Heart left ventricle (tissue), 16 donors: ENCODE measurements at regions not wholly inside any gene's neighbourhood (a gene's known extent, or its start where the extent isn't known, plus 50 kb on each side); places are given as distances from the start of the nearest gene placed in this dataset.
A peak's percentile ranks its signal among the peaks of the same experiment; 100 is the strongest.
"Not testable (repeated sequence)": the region's sequence is repeated elsewhere in the genome, so short reads cannot be mapped to it uniquely, and the experiment has no call there.

Experiments used
- ATAC-seq, 4 donors: fragments of 200-7000 bp; cut with Tn5 transposase; one replicate each; pipeline ENCODE4 v1.9.1; 2020 to 2022; ENCODE audit warnings: moderate library complexity in 4 of 4, mild to moderate bottlenecking in 3 of 4, moderate number of reproducible peaks in 1 of 4
- DNase-seq, 5 donors: peaks; one replicate each; pipeline ENCODE4 v3.0.0-alpha.2; 2020
- H3K27ac ChIP-seq, 12 donors: fragments of 200-600 bp; sonication (generic) in 4 of 12; one replicate each; pipeline versions ENCODE4 v1.5.0 to v1.8.0; 2016 to 2022; ENCODE audit warnings: mild to moderate bottlenecking in 2 of 12
- H3K27me3 ChIP-seq, 9 donors: fragments of 200-600 bp; sonication (generic) in 2 of 9; one replicate each; pipeline versions ENCODE4 v1.5.1 to v1.8.0; 2016 to 2022; ENCODE audit warnings: mild to moderate bottlenecking in 3 of 9
- H3K36me3 ChIP-seq, 9 donors: fragments of 200-600 bp; sonication (generic) in 2 of 9; one replicate each; pipeline versions ENCODE4 v1.5.0 to v1.8.0; 2018 to 2022; ENCODE audit warnings: mild to moderate bottlenecking in 2 of 9
- H3K4me1 ChIP-seq, 12 donors: fragments of 200-600 bp; sonication (generic) in 4 of 12; one replicate each; pipeline versions ENCODE4 v1.5.0 to v1.8.0; 2016 to 2022; ENCODE audit warnings: mild to moderate bottlenecking in 3 of 12
- H3K4me3 ChIP-seq, 12 donors: fragments of 200-600 bp; sonication (generic) in 4 of 12; one replicate each; pipeline versions ENCODE4 v1.5.0 to v1.8.0; 2017 to 2022; ENCODE audit warnings: mild to moderate bottlenecking in 9 of 12, moderate library complexity in 4 of 12
- H3K9me3 ChIP-seq, 12 donors: fragments of 200-600 bp; sonication (generic) in 4 of 12; one replicate each; pipeline versions ENCODE4 v1.5.0 to v1.8.0; 2016 to 2022; ENCODE audit warnings: mild to moderate bottlenecking in 1 of 12
- POLR2A ChIP-seq, 2 donors: fragments of 450-650 bp; IDR thresholded peaks; one replicate each; pipeline ENCODE4 v1.6.1; 2017; ENCODE audit warnings: antibody characterized with exemption in 2 of 2, mild to moderate bottlenecking in 2 of 2, moderate library complexity in 2 of 2
- WGBS, 4 donors: extraction: QIAGEN DNeasy Blood & Tissue Kit in 2 of 4; methylation state at CpG; one replicate each; pipeline versions ENCODE4 v1.1.5 to v1.1.7; 2013 to 2018; 5-methylcytosine and 5-hydroxymethylcytosine counted together
- intact Hi-C, 10 donors: fragments of 100-400 bp; cut with DNase I; formaldehyde crosslinking; loops; one replicate each; pipeline versions ENCODE4 v1.11.1 to v1.14.2; 2022
- TF ChIP-seq, protein P1 (sequence below), 12 donors: fragments of 200-600 bp; sonication (generic) in 4 of 12; IDR thresholded peaks; one replicate each; pipeline versions ENCODE4 v1.5.0 to v1.8.0; 2018 to 2022; ENCODE audit warnings: antibody characterized with exemption in 12 of 12, mild to moderate bottlenecking in 5 of 12
- donor health status: ischemic (EF 13 %, LVEDD 7.1; RV severe dilation, severe dysfunction).
- donor health status: healthy with polysubstance abuse.
- donor health status: DM: no; HTN: yes; CAD: no.
- donor health status: DM: no; HTN: no; CAD: no.
- donor health status: ischemic (EF 25% LVEDD 6.9; RV normal size, moderate dysfunction).
- donor health status: ischemic (EF 25% LVEDD 5.7; RV mildly dilated, moderate dysfunction).
- donor health status: healthy.
- donor health status: DM: yes; HTN: yes; CAD: no.
- donor health status: ischemic (EF 35%, LVEDD 5.7; RV mildly dilated, moderate dysfunction).
- donor health status: nonischemic (EF 11% LVEDD 7.7; RV severe dilation, severe dysfunction).
- donor health status: DM: yes; HTN: yes; CAD: no.
- donor health status: PGD.
- donor health status: ischemic (EF 29% LVEDD 5.4; RV normal size, mild dysfunction).
- donor health status: nonischemic (EF 23%, LVEDD 6.1; RV moderate dilation, normal function).

GRCh38 chr20:52033313-52033712 is 158.3 kb downstream of the ZFP64 start:
- WGBS, 4 donors = 86 to 92% (median 90%) methylated on average over 5 of the region's 5 CpGs
- intact Hi-C loops = no loop called here
- peaks cover 0 to 11% (median 1%) of the 10 kb centered on the region in 12 donors for H3K4me1 ChIP-seq
- H3K27me3 ChIP-seq = no peaks in the 10 kb centered on the region
- ATAC-seq (no peak), DNase-seq (no peak)
- H3K36me3 ChIP-seq = no peaks in the 10 kb centered on the region
- no peak overlapping the region for H3K4me3 ChIP-seq
- no peak overlapping the region for H3K27ac ChIP-seq
- H3K9me3 ChIP-seq = no peaks in the 10 kb centered on the region
- TF ChIP-seq, protein P1, sequence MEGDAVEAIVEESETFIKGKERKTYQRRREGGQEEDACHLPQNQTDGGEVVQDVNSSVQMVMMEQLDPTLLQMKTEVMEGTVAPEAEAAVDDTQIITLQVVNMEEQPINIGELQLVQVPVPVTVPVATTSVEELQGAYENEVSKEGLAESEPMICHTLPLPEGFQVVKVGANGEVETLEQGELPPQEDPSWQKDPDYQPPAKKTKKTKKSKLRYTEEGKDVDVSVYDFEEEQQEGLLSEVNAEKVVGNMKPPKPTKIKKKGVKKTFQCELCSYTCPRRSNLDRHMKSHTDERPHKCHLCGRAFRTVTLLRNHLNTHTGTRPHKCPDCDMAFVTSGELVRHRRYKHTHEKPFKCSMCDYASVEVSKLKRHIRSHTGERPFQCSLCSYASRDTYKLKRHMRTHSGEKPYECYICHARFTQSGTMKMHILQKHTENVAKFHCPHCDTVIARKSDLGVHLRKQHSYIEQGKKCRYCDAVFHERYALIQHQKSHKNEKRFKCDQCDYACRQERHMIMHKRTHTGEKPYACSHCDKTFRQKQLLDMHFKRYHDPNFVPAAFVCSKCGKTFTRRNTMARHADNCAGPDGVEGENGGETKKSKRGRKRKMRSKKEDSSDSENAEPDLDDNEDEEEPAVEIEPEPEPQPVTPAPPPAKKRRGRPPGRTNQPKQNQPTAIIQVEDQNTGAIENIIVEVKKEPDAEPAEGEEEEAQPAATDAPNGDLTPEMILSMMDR (IDR thresholded peaks at IDR 0.05) = no peak
- TF ChIP-seq POLR2A (IDR thresholded peaks at IDR 0.05) = no peak

DNA sequence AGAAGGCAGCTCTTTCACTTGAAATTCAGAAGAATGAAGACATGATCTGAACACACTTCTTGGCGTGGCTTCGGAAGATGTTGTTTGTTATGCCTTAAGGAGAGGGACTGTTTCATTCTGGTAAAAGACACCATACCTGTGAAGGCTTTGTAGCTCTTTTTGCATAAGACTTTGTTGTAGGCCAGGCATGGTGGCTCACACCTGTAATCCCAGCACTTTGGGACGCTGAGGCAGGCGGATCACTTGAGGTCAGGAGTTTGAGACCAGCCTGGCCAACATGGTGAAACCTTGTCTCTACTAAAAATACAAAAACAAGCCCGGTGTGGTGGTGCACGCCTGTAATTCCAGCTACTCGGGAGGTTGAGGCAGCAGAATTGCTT is 159.3 kb downstream of the ZFP64 start:
- H3K4me3 ChIP-seq, H3K9me3 ChIP-seq, intact Hi-C loops, DNase-seq, H3K27me3 ChIP-seq, H3K36me3 ChIP-seq, ATAC-seq: not testable (repeated sequence)
- peak overlapping the region in 2 of 12 donors; percentile 28 to 43 for H3K27ac ChIP-seq
- WGBS, 4 donors = 94 to 97% (median 97%) methylated on average over 7 of the region's 7 CpGs
- peaks cover 0 to 11% (median 1%) of the 10 kb centered on the region in 12 donors for H3K4me1 ChIP-seq

DNA sequence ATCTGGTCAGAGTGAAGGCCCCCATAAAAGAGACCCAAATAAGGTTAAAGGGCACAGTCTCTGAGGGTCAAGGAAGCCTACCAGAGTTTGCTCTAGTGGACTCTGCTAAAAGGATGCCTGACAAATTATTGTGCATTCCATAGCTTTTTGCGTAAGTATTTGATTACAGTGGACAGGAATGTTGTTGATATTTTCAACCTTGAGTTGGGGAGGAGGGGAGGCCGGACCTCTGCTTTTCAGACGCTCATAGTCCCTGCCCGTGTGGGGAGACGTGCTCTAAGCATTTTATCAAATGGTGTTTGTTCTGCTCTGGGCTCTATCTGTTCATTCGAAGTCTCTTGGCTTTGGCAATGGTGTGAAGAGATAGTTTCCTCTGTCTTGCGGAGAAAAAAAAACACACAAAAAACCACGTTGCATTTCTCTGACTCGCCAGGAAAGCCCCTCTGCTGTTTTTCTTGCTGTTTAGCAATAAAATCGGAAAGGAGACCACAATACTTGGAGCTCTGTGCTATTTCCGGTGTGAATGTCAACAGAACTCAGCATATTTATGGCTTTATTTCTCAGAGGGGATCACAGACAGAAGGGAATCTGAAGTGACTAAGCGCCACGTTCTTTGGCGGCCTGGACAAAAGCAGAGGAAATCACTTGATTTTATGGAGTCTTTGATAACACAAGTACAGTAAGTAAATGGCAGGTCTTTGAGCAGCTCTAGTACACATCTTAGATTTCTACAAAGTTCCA is 159.8 kb downstream of the ZFP64 start:
- Histone ChIP-seq H3K27me3 (no peaks in the 10 kb centered on the region), H3K27ac (peak overlapping the region in 3 of 12 donors; percentile 14 to 43 (median 28)), H3K9me3 (no peaks in the 10 kb centered on the region), H3K4me1 (peaks cover 0 to 11% (median 1%) of the 10 kb centered on the region in 12 donors), H3K36me3 (no peaks in the 10 kb centered on the region), H3K4me3 (no peak overlapping the region)
- ATAC-seq = no peak
- intact Hi-C loops = no loop called here
- WGBS, 4 donors = 36 to 40% (median 37%) methylated on average over 14 of the region's 14 CpGs
- DNase-seq = no peak
- no peak for TF ChIP-seq POLR2A (IDR thresholded peaks at IDR 0.05)
- TF ChIP-seq, protein P1 (IDR thresholded peaks at IDR 0.05) = no peak

DNA sequence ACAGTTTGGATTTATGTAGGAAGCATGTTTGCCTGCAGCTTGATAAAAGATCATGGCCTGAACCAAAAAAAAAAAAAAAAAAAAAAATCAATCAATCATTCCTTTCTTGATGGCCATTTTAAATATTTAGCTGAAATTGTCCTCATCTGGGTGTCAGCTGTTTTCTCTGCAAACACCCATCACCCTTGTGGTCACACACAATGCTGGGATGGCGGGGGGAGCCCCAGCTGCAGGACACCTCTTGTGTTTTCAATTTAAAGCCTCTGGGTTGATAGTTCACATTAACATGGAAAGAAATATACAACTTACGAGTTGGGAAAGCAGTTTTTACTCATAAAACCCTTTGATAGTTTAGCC is 160.4 kb downstream of the ZFP64 start:
- no peak for DNase-seq
- Histone ChIP-seq H3K27me3 (no peaks in the 10 kb centered on the region), H3K4me3 (no peak overlapping the region), H3K9me3 (no peaks in the 10 kb centered on the region), H3K36me3 (no peaks in the 10 kb centered on the region), H3K4me1 (peaks cover 0 to 11% (median 1%) of the 10 kb centered on the region in 12 donors), H3K27ac (peak overlapping the region in 1 of 12 donors; percentile 28)
- ATAC-seq = no peak
- TF ChIP-seq, protein P1 (IDR thresholded peaks at IDR 0.05) = no peak
- TF ChIP-seq POLR2A (IDR thresholded peaks at IDR 0.05) = no peak
- intact Hi-C loops = no loop called here
- WGBS, 4 donors = 73 to 89% (median 86%) methylated on average over 2 of the region's 2 CpGs

DNA sequence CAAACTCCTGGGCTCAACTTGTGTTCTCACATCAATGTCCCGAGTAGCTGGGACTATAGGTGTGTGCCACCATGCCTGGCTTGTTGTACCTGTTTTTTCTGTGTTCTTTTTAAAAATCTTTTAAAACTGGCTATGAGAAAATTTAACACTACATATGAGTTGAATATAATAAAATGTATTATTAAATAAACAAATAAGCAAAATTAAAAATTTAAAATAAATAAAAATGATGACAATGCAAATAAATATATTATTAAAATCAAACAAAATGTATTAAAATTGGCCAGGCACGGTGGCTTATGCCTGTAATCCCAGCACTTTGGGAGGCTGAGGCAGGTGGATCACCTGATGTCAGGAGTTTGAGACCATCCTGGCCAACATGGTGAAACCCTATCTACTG is 162.4 kb downstream of the ZFP64 start:
- H3K9me3 ChIP-seq, DNase-seq, H3K27ac ChIP-seq, intact Hi-C loops, H3K27me3 ChIP-seq, H3K4me3 ChIP-seq, ATAC-seq, H3K36me3 ChIP-seq: not testable (repeated sequence)
- peaks cover 0 to 11% (median 1%) of the 10 kb centered on the region in 12 donors for H3K4me1 ChIP-seq
- WGBS, 4 donors = 94 to 97% (median 96%) methylated on average over 2 of the region's 2 CpGs
